GM12878 (cell line): ENCODE measurements at regions not wholly inside any gene's neighbourhood (a gene's known extent, or its start where the extent isn't known, plus 50 kb on each side); places are given as distances from the start of the nearest gene placed in this dataset.

Source experiments
- ATAC-seq: fragments of 200-7000 bp; cut with Tn5 transposase; 3 replicates; pipeline ENCODE4 v1.9.1; 2020; ENCODE audit warnings: mild to moderate bottlenecking, moderate library complexity
- BruUV-seq: library from RNA; stranded (reverse); fragments of 400-500 nt; replicated peaks from 2 replicates; lab custom pipeline; 2021; lab: Mats Ljungman, UMichigan
- CTCF ChIA-PET: fragments of 300-600 bp; sonication (Branson Sonifier 250); formaldehyde crosslinking; extraction: SDS; loops from one replicate; lab custom pipeline; 2021; ENCODE audit warnings: inconsistent platforms; lab: Yijun Ruan, JAX
- POLR2A ChIA-PET: fragments of 350-600 bp; formaldehyde crosslinking; extraction: SDS; loops from one replicate; lab custom pipeline; 2021; ENCODE audit warnings: inconsistent platforms; lab: Charles Lee
- RAD21 ChIA-PET: fragments of 300-600 bp; sonication (Branson Sonifier 250); formaldehyde crosslinking; loops from one replicate; lab custom pipeline; 2023; ENCODE audit warnings: antibody characterized with exemption; ENCODE audit not compliant: unreplicated experiment; lab: Charles Lee
- SMC1A ChIA-PET: fragments of 300-600 bp; sonication (Branson Sonifier 250); formaldehyde crosslinking; loops from one replicate; lab custom pipeline; 2023; ENCODE audit not compliant: unreplicated experiment, uncharacterized antibody; lab: Charles Lee
- DNase-seq: peaks from one replicate; pipeline ENCODE4 v3.0.0-alpha.2; 2011; ENCODE audit warnings: low read depth, low spot score
- FAIRE-seq: peaks from 3 replicates; lab custom pipeline; 2011; peaks lifted over from hg19 to GRCh38; lab: Jason Lieb, UNC
- H2AFZ ChIP-seq: 2 replicates; pipeline ENCODE4 v1.6.0; 2011; ENCODE audit warnings: low read depth, low read length, control low read depth; ENCODE audit not compliant: control insufficient read depth
- H3K27ac ChIP-seq: 2 replicates; pipeline ENCODE4 v1.5.1; 2011; ENCODE audit warnings: control low read depth; ENCODE audit not compliant: control insufficient read depth, insufficient read depth
- H3K27me3 ChIP-seq, 2 experiments: replicated peaks in 1 of 2; 2 replicates each; pipeline versions ENCODE4 v1.6.0 to v1.6.1; 2011; ENCODE audit warnings: low read length in 1 of 2; ENCODE audit not compliant: control insufficient read depth in 2 of 2, insufficient read depth in 2 of 2
- H3K36me3 ChIP-seq, 2 experiments: 2 replicates each; pipeline ENCODE4 v1.5.1; 2011; ENCODE audit warnings: low read length in 1 of 2; ENCODE audit not compliant: control insufficient read depth in 2 of 2, insufficient read depth in 2 of 2
- H3K4me1 ChIP-seq: 2 replicates; pipeline ENCODE4 v1.6.1; 2011; ENCODE audit warnings: mild to moderate bottlenecking, low read length, moderate library complexity, mixed read lengths; ENCODE audit not compliant: control insufficient read depth, insufficient read depth
- H3K4me2 ChIP-seq: 2 replicates; pipeline ENCODE4 v1.6.0; 2011; ENCODE audit warnings: control low read depth; ENCODE audit not compliant: control insufficient read depth, insufficient read depth
- H3K4me3 ChIP-seq: fragments of 200-600 bp; sonication (generic); 2 replicates; pipeline ENCODE4 v1.5.1; 2016
- H3K79me2 ChIP-seq: 2 replicates; pipeline ENCODE4 v1.6.0; 2011; ENCODE audit warnings: low read length; ENCODE audit not compliant: control insufficient read depth, insufficient read depth
- H3K9ac ChIP-seq: 2 replicates; pipeline ENCODE4 v1.8.0; 2011; ENCODE audit warnings: low read length, control low read depth, mixed read lengths; ENCODE audit not compliant: control insufficient read depth, insufficient read depth
- H3K9me3 ChIP-seq: replicated peaks from 3 replicates; pipeline ENCODE4 v1.5.1; 2011; ENCODE audit warnings: mild to moderate bottlenecking, low read length; ENCODE audit not compliant: control insufficient read depth, insufficient read depth
- H4K20me1 ChIP-seq: 2 replicates; pipeline ENCODE4 v1.6.0; 2011; ENCODE audit not compliant: control insufficient read depth, insufficient read depth
- ATF2 ChIP-seq: IDR thresholded peaks from 2 replicates; pipeline ENCODE4 v1.6.1; 2012; ENCODE audit warnings: low read length, inconsistent platforms
- BACH1 ChIP-seq: fragments of 450-650 bp; IDR thresholded peaks from 2 replicates; pipeline ENCODE4 v1.6.1; 2017; ENCODE audit warnings: mild to moderate bottlenecking, borderline replicate concordance
- CHD2 ChIP-seq: IDR thresholded peaks from 2 replicates; pipeline ENCODE4 v1.6.1; 2011; ENCODE audit warnings: low read depth, low read length, improper control_type of control experiment, borderline replicate concordance
- GABPA ChIP-seq: IDR thresholded peaks from 2 replicates; pipeline ENCODE4 v1.6.1; 2014; ENCODE audit warnings: antibody characterized with exemption, low read depth, mild to moderate bottlenecking, inconsistent platforms
- HDAC2 ChIP-seq: fragments of 200-600 bp; sonication (generic); IDR thresholded peaks from 2 replicates; pipeline ENCODE4 v1.6.1; 2017
- IRF4 ChIP-seq: IDR thresholded peaks from 2 replicates; pipeline ENCODE4 v1.6.1; 2011; ENCODE audit warnings: low read depth, low read length
- JUNB ChIP-seq: IDR thresholded peaks from 2 replicates; pipeline ENCODE4 v1.6.1; 2016; ENCODE audit warnings: antibody characterized with exemption, mild to moderate bottlenecking
- KLF5 ChIP-seq: fragments of 450-650 bp; IDR thresholded peaks from 2 replicates; pipeline ENCODE4 v1.6.1; 2014; ENCODE audit warnings: mild to moderate bottlenecking; ENCODE audit not compliant: partially characterized antibody
- NR2F1 ChIP-seq: fragments of 450-650 bp; conservative IDR thresholded peaks from 2 replicates; pipeline ENCODE4 v1.6.1; 2017; ENCODE audit warnings: mild to moderate bottlenecking
- POLR2AphosphoS2 ChIP-seq: IDR thresholded peaks from 2 replicates; pipeline ENCODE4 v1.6.1; 2011; ENCODE audit warnings: low read depth, mild to moderate bottlenecking, low read length, improper control_type of control experiment, moderate library complexity
- SIN3A ChIP-seq: IDR thresholded peaks from 2 replicates; pipeline ENCODE4 v1.6.1; 2012; ENCODE audit warnings: low read depth, low read length, improper control_type of control experiment
- SMAD1 ChIP-seq: fragments of 450-650 bp; IDR thresholded peaks from 2 replicates; pipeline ENCODE4 v1.6.1; 2018; ENCODE audit warnings: mild to moderate bottlenecking, low read depth; ENCODE audit not compliant: partially characterized antibody
- SPI1 ChIP-seq: IDR thresholded peaks from 2 replicates; pipeline ENCODE4 v1.6.1; 2011; ENCODE audit warnings: low read depth, mild to moderate bottlenecking, low read length, moderate library complexity, borderline replicate concordance; ENCODE audit not compliant: insufficient read depth
- SREBF1 ChIP-seq: IDR thresholded peaks from 2 replicates; pipeline ENCODE4 v1.6.1; 2012; ENCODE audit warnings: mild to moderate bottlenecking, low read length
- WGBS: methylation state at CpG from one replicate; pipeline ENCODE4 v1.1.6; 2016; ENCODE audit warnings: low lambda C conversion rate; ENCODE audit not compliant: insufficient replicate concordance, insufficient coverage; ENCODE audit errors: missing lambda C conversion rate; 5-methylcytosine and 5-hydroxymethylcytosine counted together
- in situ Hi-C: fragments of 300-500 bp; cut with MboI; formaldehyde crosslinking; loops from 9 replicates; pipeline ENCODE4 v1.14.3; 2018; ENCODE audit warnings: mixed read lengths
- intact Hi-C: fragments of 100-400 bp; cut with micrococcal nuclease; formaldehyde crosslinking; loops from one replicate; pipeline ENCODE4 v1.14.2; 2022; ENCODE audit not compliant: unreplicated experiment
- TF ChIP-seq, protein P1 (sequence below): fragments of 450-650 bp; IDR thresholded peaks from 2 replicates; pipeline ENCODE4 v1.6.1; 2016; ENCODE audit warnings: mild to moderate bottlenecking
- TF ChIP-seq, protein P2 (sequence below): fragments of 450-650 bp; IDR thresholded peaks from 2 replicates; pipeline ENCODE4 v1.6.1; 2017; ENCODE audit warnings: mild to moderate bottlenecking
- TF ChIP-seq, protein P3 (sequence below): IDR thresholded peaks from 2 replicates; pipeline ENCODE4 v1.6.1; 2012; ENCODE audit warnings: low read depth, low read length, improper control_type of control experiment
- TF ChIP-seq, protein P4 (sequence below): fragments of 450-650 bp; formaldehyde crosslinking; IDR thresholded peaks from 2 replicates; pipeline ENCODE4 v1.5.0; 2022; ENCODE audit warnings: mild to moderate bottlenecking, missing genetic modification characterization

DNA sequence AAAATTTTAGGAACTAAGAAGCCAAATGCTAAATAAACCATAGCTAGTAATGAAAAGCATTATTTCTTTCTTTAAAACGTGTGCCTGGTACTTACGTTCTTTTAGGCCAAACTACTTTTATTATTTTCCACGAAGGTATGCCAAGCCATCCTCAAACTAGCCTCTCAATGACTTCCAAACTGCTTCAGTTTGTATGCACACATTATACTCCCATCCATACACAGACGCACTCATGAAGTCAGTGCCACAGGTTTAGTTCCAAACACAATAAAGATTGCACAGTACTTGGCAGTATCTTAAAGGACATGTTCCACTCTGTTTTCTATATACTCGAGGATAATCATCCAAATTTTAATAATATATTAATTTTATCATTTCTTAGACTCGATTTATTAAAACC is 609.2 kb upstream of the ZNF385D start:
- DNase-seq (no peak), FAIRE-seq (no peak), ATAC-seq (no peak)
- ChIA-PET POLR2A (no interaction called here), RAD21 (no interaction called here), SMC1A (no interaction called here), CTCF (no interaction called here)
- Histone ChIP-seq H3K9me3 (no peaks in the 10 kb centered on the region), H3K9ac (no peak overlapping the region), H4K20me1 (no peaks in the 10 kb centered on the region), H3K27me3 (no peaks in the 10 kb centered on the region; a peak in 1 of 4 replicates), H3K36me3 (no peaks in the 10 kb centered on the region), H3K27ac (no peak overlapping the region), H2AFZ (no peak overlapping the region), H3K4me2 (no peak overlapping the region), H3K79me2 (no peaks in the 10 kb centered on the region), H3K4me3 (no peak overlapping the region), H3K4me1 (no peaks in the 10 kb centered on the region)
- BruUV-seq: no TSS peak
- intact Hi-C loops (no loop called here), in situ Hi-C loops (no loop called here)
- 19% methylated on average over 6 of the region's 6 CpGs for WGBS
- TF ChIP-seq SMAD1 (no peak), CHD2 (no peak), KLF5 (no peak), BACH1 (no peak), JUNB (no peak), IRF4 (no peak), HDAC2 (no peak), SREBF1 (no peak), SPI1 (no peak), SIN3A (no peak), GABPA (no peak), POLR2AphosphoS2 (no peak), NR2F1 (no peak), ATF2 (no peak)
- TF ChIP-seq, protein P1, sequence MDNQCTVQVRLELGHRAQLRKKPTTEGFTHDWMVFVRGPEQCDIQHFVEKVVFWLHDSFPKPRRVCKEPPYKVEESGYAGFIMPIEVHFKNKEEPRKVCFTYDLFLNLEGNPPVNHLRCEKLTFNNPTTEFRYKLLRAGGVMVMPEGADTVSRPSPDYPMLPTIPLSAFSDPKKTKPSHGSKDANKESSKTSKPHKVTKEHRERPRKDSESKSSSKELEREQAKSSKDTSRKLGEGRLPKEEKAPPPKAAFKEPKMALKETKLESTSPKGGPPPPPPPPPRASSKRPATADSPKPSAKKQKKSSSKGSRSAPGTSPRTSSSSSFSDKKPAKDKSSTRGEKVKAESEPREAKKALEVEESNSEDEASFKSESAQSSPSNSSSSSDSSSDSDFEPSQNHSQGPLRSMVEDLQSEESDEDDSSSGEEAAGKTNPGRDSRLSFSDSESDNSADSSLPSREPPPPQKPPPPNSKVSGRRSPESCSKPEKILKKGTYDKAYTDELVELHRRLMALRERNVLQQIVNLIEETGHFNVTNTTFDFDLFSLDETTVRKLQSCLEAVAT: no peak
- TF ChIP-seq, protein P2, sequence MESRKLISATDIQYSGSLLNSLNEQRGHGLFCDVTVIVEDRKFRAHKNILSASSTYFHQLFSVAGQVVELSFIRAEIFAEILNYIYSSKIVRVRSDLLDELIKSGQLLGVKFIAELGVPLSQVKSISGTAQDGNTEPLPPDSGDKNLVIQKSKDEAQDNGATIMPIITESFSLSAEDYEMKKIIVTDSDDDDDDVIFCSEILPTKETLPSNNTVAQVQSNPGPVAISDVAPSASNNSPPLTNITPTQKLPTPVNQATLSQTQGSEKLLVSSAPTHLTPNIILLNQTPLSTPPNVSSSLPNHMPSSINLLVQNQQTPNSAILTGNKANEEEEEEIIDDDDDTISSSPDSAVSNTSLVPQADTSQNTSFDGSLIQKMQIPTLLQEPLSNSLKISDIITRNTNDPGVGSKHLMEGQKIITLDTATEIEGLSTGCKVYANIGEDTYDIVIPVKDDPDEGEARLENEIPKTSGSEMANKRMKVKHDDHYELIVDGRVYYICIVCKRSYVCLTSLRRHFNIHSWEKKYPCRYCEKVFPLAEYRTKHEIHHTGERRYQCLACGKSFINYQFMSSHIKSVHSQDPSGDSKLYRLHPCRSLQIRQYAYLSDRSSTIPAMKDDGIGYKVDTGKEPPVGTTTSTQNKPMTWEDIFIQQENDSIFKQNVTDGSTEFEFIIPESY: no peak
- TF ChIP-seq, protein P3, sequence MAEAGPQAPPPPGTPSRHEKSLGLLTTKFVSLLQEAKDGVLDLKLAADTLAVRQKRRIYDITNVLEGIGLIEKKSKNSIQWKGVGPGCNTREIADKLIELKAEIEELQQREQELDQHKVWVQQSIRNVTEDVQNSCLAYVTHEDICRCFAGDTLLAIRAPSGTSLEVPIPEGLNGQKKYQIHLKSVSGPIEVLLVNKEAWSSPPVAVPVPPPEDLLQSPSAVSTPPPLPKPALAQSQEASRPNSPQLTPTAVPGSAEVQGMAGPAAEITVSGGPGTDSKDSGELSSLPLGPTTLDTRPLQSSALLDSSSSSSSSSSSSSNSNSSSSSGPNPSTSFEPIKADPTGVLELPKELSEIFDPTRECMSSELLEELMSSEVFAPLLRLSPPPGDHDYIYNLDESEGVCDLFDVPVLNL: no peak
- TF ChIP-seq, protein P4, sequence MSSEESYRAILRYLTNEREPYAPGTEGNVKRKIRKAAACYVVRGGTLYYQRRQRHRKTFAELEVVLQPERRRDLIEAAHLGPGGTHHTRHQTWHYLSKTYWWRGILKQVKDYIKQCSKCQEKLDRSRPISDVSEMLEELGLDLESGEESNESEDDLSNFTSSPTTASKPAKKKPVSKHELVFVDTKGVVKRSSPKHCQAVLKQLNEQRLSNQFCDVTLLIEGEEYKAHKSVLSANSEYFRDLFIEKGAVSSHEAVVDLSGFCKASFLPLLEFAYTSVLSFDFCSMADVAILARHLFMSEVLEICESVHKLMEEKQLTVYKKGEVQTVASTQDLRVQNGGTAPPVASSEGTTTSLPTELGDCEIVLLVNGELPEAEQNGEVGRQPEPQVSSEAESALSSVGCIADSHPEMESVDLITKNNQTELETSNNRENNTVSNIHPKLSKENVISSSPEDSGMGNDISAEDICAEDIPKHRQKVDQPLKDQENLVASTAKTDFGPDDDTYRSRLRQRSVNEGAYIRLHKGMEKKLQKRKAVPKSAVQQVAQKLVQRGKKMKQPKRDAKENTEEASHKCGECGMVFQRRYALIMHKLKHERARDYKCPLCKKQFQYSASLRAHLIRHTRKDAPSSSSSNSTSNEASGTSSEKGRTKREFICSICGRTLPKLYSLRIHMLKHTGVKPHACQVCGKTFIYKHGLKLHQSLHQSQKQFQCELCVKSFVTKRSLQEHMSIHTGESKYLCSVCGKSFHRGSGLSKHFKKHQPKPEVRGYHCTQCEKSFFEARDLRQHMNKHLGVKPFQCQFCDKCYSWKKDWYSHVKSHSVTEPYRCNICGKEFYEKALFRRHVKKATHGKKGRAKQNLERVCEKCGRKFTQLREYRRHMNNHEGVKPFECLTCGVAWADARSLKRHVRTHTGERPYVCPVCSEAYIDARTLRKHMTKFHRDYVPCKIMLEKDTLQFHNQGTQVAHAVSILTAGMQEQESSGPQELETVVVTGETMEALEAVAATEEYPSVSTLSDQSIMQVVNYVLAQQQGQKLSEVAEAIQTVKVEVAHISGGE: no peak
